Adrenal gland (tissue), 9 donors: ENCODE measurements at regions not wholly inside any gene's neighbourhood (a gene's known extent, or its start where the extent isn't known, plus 50 kb on each side); places are given as distances from the start of the nearest gene placed in this dataset.

Experiments used
- DNase-seq, 7 donors: peaks; one replicate each; pipeline ENCODE4 v3.0.0-alpha.2; 2019 to 2020
- H3K27ac ChIP-seq, 5 donors: fragments of 200-600 bp; sonication (generic) in 4 of 5; 1 replicate in 3 of 5; 2 replicates in 2 of 5; pipeline versions ENCODE4 v1.5.1 to v1.8.0; 2016 to 2020; ENCODE audit warnings: mild to moderate bottlenecking in 1 of 5
- H3K27me3 ChIP-seq: fragments of 200-600 bp; 2 replicates; pipeline ENCODE4 v1.8.0; 2021
- H3K36me3 ChIP-seq, 2 donors: fragments of 200-600 bp; replicated peaks in 1 of 2; 1 replicate in 1 of 2; 2 replicates in 1 of 2; pipeline versions ENCODE4 v1.5.1 to v1.8.0; 2018 to 2022
- H3K4me1 ChIP-seq, 2 donors: fragments of 200-600 bp; replicated peaks in 1 of 2; 1 replicate in 1 of 2; 2 replicates in 1 of 2; pipeline versions ENCODE4 v1.5.1 to v1.8.0; 2018 to 2021
- H3K4me3 ChIP-seq, 4 donors: fragments of 200-600 bp; sonication (generic) in 3 of 4; one replicate each; pipeline ENCODE4 v1.5.1; 2016 to 2018
- H3K9me3 ChIP-seq, 3 donors: fragments of 200-600 bp; sonication (generic) in 1 of 3; replicated peaks in 1 of 3; 1 replicate in 2 of 3; 2 replicates in 1 of 3; pipeline versions ENCODE4 v1.5.1 to v1.8.0; 2016 to 2021
- CTCF ChIP-seq, 6 experiments: fragments of 450-650 bp in 4 of 6; fragments of 200-600 bp in 2 of 6; sonication (generic) in 1 of 6; IDR thresholded peaks; 1 replicate in 5 of 6; 2 replicates in 1 of 6; pipeline versions ENCODE4 v1.5.1 to v1.8.0; 2016 to 2021; ENCODE audit warnings: antibody characterized with exemption in 6 of 6, mild to moderate bottlenecking in 2 of 6, moderate library complexity in 1 of 6
- POLR2A ChIP-seq, 2 donors: fragments of 450-650 bp; IDR thresholded peaks; one replicate each; pipeline ENCODE4 v1.6.1; 2017; ENCODE audit warnings: antibody characterized with exemption in 2 of 2, mild to moderate bottlenecking in 2 of 2, moderate library complexity in 1 of 2
- WGBS, 4 donors: extraction: QIAGEN DNeasy Blood & Tissue Kit in 2 of 4; methylation state at CpG; one replicate each; pipeline versions ENCODE4 v1.1.5 to v1.1.7; 2013 to 2017; 5-methylcytosine and 5-hydroxymethylcytosine counted together
- intact Hi-C, 2 donors: fragments of 100-400 bp; cut with DNase I; formaldehyde crosslinking; loops; one replicate each; pipeline versions ENCODE4 v1.14.1 to v1.15.0; 2022 to 2023
- donor health status: healthy with polysubstance abuse.
- donor health status: Bipolar disorder and iron deficiency.
- donor health status: DM: yes; HTN: yes; CAD: no.
- donor health status: DM: no; HTN: no; CAD: no.
- donor health status: DM: no; HTN: no; CAD: no.

- intact Hi-C loops, result no loop called here
- no peak for TF ChIP-seq POLR2A (IDR thresholded peaks at IDR 0.05)
- no peak for TF ChIP-seq CTCF (IDR thresholded peaks at IDR 0.05)
- Histone ChIP-seq H3K27ac (no peak overlapping the region), H3K9me3 (no peaks in the 10 kb centered on the region), H3K4me3 (no peak overlapping the region), H3K36me3 (no peaks in the 10 kb centered on the region), H3K27me3 (no peaks in the 10 kb centered on the region), H3K4me1 (peaks cover 0 to 13% of the 10 kb centered on the region in 2 donors)
- DNase-seq, result peak; percentile 58 to 90 (median 75)
- WGBS, 4 donors, result 0 to 22% (median 19%) methylated on average over 1 to 2 of the region's 2 CpGs
Observed at GRCh38 chr3:61358364-61358763, 107.1 kb upstream of the FHIT start.

GRCh38 chr3:61360297-61360965, 109.2 kb upstream of the FHIT start:
- intact Hi-C loops, result no loop called here
- Histone ChIP-seq H3K27me3 (no peaks in the 10 kb centered on the region), H3K27ac (no peak overlapping the region), H3K9me3 (no peaks in the 10 kb centered on the region), H3K36me3 (no peaks in the 10 kb centered on the region), H3K4me1 (peaks cover 0 to 13% of the 10 kb centered on the region in 2 donors), H3K4me3 (no peak overlapping the region)
- TF ChIP-seq POLR2A (IDR thresholded peaks at IDR 0.05) (no peak), CTCF (IDR thresholded peaks at IDR 0.05) (no peak)
- 63 to 70% (median 66%) methylated on average over 3 of the region's 3 CpGs for WGBS, 4 donors
- no peak for DNase-seq

- DNase-seq, result no peak
- 69 to 90% (median 76%) methylated on average over 2 of the region's 2 CpGs for WGBS, 4 donors
- H3K4me1 ChIP-seq, result no peaks in the 10 kb centered on the region
- intact Hi-C loops, result no loop called here
- no peaks in the 10 kb centered on the region for H3K36me3 ChIP-seq
- no peaks in the 10 kb centered on the region for H3K9me3 ChIP-seq
- H3K27me3 ChIP-seq, result no peaks in the 10 kb centered on the region
- no peak for TF ChIP-seq POLR2A (IDR thresholded peaks at IDR 0.05)
- no peak for TF ChIP-seq CTCF (IDR thresholded peaks at IDR 0.05)
- H3K4me3 ChIP-seq, result no peak overlapping the region
- no peak overlapping the region for H3K27ac ChIP-seq
Observed at GRCh38 chr3:61369678-61370077, 118.4 kb upstream of the FHIT start.

- intact Hi-C loops, result no loop called here
- 76 to 95% (median 82%) methylated on average over 1 of the region's 1 CpG for WGBS, 4 donors
- H3K27me3 ChIP-seq, result no peaks in the 10 kb centered on the region
- H3K4me3 ChIP-seq, result no peak overlapping the region
- DNase-seq, result peak in 3 of 7 donors; percentile 11 to 56 (median 23)
- TF ChIP-seq CTCF (IDR thresholded peaks at IDR 0.05), result peak; percentile 24 to 46 (median 38)
- TF ChIP-seq POLR2A (IDR thresholded peaks at IDR 0.05), result no peak
- H3K36me3 ChIP-seq, result no peaks in the 10 kb centered on the region
- no peaks in the 10 kb centered on the region for H3K4me1 ChIP-seq
- no peak overlapping the region for H3K27ac ChIP-seq
- H3K9me3 ChIP-seq, result no peaks in the 10 kb centered on the region
Observed at GRCh38 chr3:61371123-61371522, 119.9 kb upstream of the FHIT start.
